GM23338 (cell line): ENCODE measurements at regions not wholly inside any gene's neighbourhood (a gene's known extent, or its start where the extent isn't known, plus 50 kb on each side); places are given as distances from the start of the nearest gene placed in this dataset.

Experiments used
- CREB1 ChIP-seq: fragments of 250-450 bp; sonication (Bioruptor Pico); IDR thresholded peaks from 2 replicates; pipeline ENCODE4 v1.5.0; 2020; ENCODE audit warnings: low read depth, mild to moderate bottlenecking, moderate library complexity
- CTCF ChIP-seq, 2 experiments: fragments of 200-600 bp in 1 of 2; sonication (generic) in 1 of 2; conservative IDR thresholded peaks; 2 replicates each; pipeline versions ENCODE4 v1.5.1 to v1.6.1; 2016 to 2017; ENCODE audit warnings: antibody characterized with exemption in 2 of 2, low read depth in 2 of 2, mild to moderate bottlenecking in 2 of 2, moderate library complexity in 1 of 2
- EZH2 ChIP-seq: fragments of 200-600 bp; sonication (generic); IDR thresholded peaks from one replicate; pipeline ENCODE4 v1.8.0; 2017; ENCODE audit warnings: antibody characterized with exemption, mild to moderate bottlenecking, low read depth; ENCODE audit not compliant: unreplicated experiment
- EZH2phosphoT487 ChIP-seq: fragments of 200-600 bp; sonication (generic); IDR thresholded peaks from one replicate; pipeline ENCODE4 v1.8.1; 2018; ENCODE audit warnings: antibody characterized with exemption; ENCODE audit not compliant: unreplicated experiment
- JUNB ChIP-seq: IDR thresholded peaks from one replicate; pipeline ENCODE4 v1.6.1; 2016; ENCODE audit warnings: antibody characterized with exemption; ENCODE audit not compliant: unreplicated experiment
- NANOG ChIP-seq: IDR thresholded peaks from 2 replicates; pipeline ENCODE4 v1.6.1; 2016; ENCODE audit warnings: antibody characterized with exemption, borderline replicate concordance
- POLR2AphosphoS5 ChIP-seq: IDR thresholded peaks from 2 replicates; pipeline ENCODE4 v1.6.1; 2016; ENCODE audit warnings: antibody characterized with exemption, low read depth
- STAT1 ChIP-seq: IDR thresholded peaks from one replicate; pipeline ENCODE4 v1.6.1; 2016; ENCODE audit warnings: antibody characterized with exemption; ENCODE audit not compliant: unreplicated experiment
- ZNF114 ChIP-seq: fragments of 250-450 bp; sonication (Bioruptor Pico); IDR thresholded peaks from 2 replicates; pipeline ENCODE4 v1.5.0; 2020; ENCODE audit warnings: mild to moderate bottlenecking, moderate library complexity
- ZNF331 ChIP-seq: fragments of 250-450 bp; sonication (Bioruptor Pico); IDR thresholded peaks from 2 replicates; pipeline ENCODE4 v1.5.0; 2020; ENCODE audit warnings: low read depth, mild to moderate bottlenecking, moderate library complexity
- ZNF462 ChIP-seq: fragments of 250-450 bp; sonication (Bioruptor Pico); IDR thresholded peaks from 2 replicates; pipeline ENCODE4 v1.5.0; 2020; ENCODE audit warnings: mild to moderate bottlenecking, moderate library complexity
- TF ChIP-seq, protein P1 (sequence below): IDR thresholded peaks from 2 replicates; pipeline ENCODE4 v1.6.1; 2016; ENCODE audit warnings: antibody characterized with exemption

DNA sequence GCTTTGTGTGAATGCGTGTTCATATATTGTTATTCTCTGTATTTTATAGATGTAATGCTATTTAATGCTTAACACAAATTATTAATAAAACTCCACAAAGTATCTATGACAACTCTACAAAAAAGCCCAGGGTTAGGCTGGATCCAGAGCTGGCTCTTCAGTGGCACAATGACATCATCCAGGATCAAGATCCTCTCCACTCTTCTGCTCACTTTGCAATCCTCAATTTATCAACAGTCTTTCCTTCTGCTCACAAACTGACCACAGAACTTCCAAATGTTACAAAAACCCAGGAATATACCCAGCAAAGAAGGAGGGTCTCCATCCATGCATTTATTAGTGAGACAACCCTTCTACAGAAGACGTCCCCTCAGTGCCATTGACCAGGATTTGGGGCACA lies 132.3 kb downstream of the HNRNPD start (continued):
- TF ChIP-seq ZNF462 (CRISPR knock-in tag): no peak
- TF ChIP-seq CREB1 (CRISPR knock-in tag): no peak
- no peak for TF ChIP-seq ZNF331 (CRISPR knock-in tag)
- TF ChIP-seq ZNF114 (CRISPR knock-in tag): no peak
- TF ChIP-seq NANOG: no peak
- TF ChIP-seq EZH2: no peak
- TF ChIP-seq STAT1: no peak
- TF ChIP-seq POLR2AphosphoS5: no peak
- TF ChIP-seq JUNB: no peak
- TF ChIP-seq, protein P1, sequence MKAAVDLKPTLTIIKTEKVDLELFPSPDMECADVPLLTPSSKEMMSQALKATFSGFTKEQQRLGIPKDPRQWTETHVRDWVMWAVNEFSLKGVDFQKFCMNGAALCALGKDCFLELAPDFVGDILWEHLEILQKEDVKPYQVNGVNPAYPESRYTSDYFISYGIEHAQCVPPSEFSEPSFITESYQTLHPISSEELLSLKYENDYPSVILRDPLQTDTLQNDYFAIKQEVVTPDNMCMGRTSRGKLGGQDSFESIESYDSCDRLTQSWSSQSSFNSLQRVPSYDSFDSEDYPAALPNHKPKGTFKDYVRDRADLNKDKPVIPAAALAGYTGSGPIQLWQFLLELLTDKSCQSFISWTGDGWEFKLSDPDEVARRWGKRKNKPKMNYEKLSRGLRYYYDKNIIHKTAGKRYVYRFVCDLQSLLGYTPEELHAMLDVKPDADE: no peak
- no peak for TF ChIP-seq EZH2phosphoT487
- TF ChIP-seq CTCF (conservative IDR thresholded peaks at IDR 0.05; ENCODE audit: low read depth in 2 of 2): no peak
